MM.1S (cell line): ENCODE measurements at regions not wholly inside any gene's neighbourhood (a gene's known extent, or its start where the extent isn't known, plus 50 kb on each side); places are given as distances from the start of the nearest gene placed in this dataset.

Experiments used
- DNase-seq: peaks from one replicate; pipeline ENCODE4 v3.0.0-alpha.2; 2015
- H2AFZ ChIP-seq: fragments of 300-600 bp; sonication (generic); 2 replicates; pipeline ENCODE4 v1.6.0; 2016; ENCODE audit warnings: antibody characterized with exemption, low read length
- H3F3A ChIP-seq: fragments of 300-600 bp; sonication (generic); 2 replicates; pipeline ENCODE4 v1.6.1; 2016; ENCODE audit warnings: mild to moderate bottlenecking, antibody characterized with exemption, low read length, moderate library complexity, mixed read lengths; ENCODE audit not compliant: insufficient read depth
- H3K27ac ChIP-seq: fragments of 300-600 bp; sonication (generic); 2 replicates; pipeline ENCODE4 v1.5.1; 2016; ENCODE audit warnings: mild to moderate bottlenecking, low read length
- H3K27me3 ChIP-seq: fragments of 300-600 bp; sonication (generic); replicated peaks from 2 replicates; pipeline ENCODE4 v1.6.0; 2016; ENCODE audit warnings: low read length; ENCODE audit not compliant: insufficient read depth
- H3K36me3 ChIP-seq: fragments of 300-600 bp; sonication (generic); replicated peaks from 2 replicates; pipeline ENCODE4 v1.6.1; 2016; ENCODE audit warnings: mild to moderate bottlenecking, low read length, mixed read lengths; ENCODE audit not compliant: insufficient read depth
- H3K4me1 ChIP-seq: fragments of 300-600 bp; sonication (generic); 2 replicates; pipeline ENCODE4 v1.6.1; 2016; ENCODE audit warnings: low read length, mixed read lengths
- H3K4me2 ChIP-seq: fragments of 300-600 bp; sonication (generic); 2 replicates; pipeline ENCODE4 v1.6.0; 2016; ENCODE audit warnings: low read depth, low read length
- H3K4me3 ChIP-seq: fragments of 300-600 bp; sonication (generic); 2 replicates; pipeline ENCODE4 v1.5.1; 2016; ENCODE audit warnings: low read length, mixed read lengths
- H3K79me2 ChIP-seq: fragments of 300-600 bp; sonication (generic); 2 replicates; pipeline ENCODE4 v1.6.1; 2016; ENCODE audit warnings: mixed run types, low read length, mixed read lengths
- H3K9ac ChIP-seq: fragments of 300-600 bp; sonication (generic); 2 replicates; pipeline ENCODE4 v1.6.1; 2016; ENCODE audit warnings: low read length, mixed read lengths
- H3K9me2 ChIP-seq: fragments of 300-600 bp; sonication (generic); replicated peaks from 2 replicates; pipeline ENCODE4 v1.6.1; 2016; ENCODE audit warnings: mild to moderate bottlenecking, low read length, mixed read lengths; ENCODE audit not compliant: insufficient read depth
- H3K9me3 ChIP-seq: fragments of 300-600 bp; sonication (generic); replicated peaks from 2 replicates; pipeline ENCODE4 v1.6.1; 2016; ENCODE audit warnings: mild to moderate bottlenecking, low read length, mixed read lengths; ENCODE audit not compliant: insufficient read depth
- H4K20me1 ChIP-seq: fragments of 300-600 bp; sonication (generic); 2 replicates; pipeline ENCODE4 v1.6.1; 2016; ENCODE audit warnings: mild to moderate bottlenecking, low read length, moderate library complexity, mixed read lengths; ENCODE audit not compliant: insufficient read depth
- CTCF ChIP-seq: fragments of 300-600 bp; sonication (generic); IDR thresholded peaks from 2 replicates; pipeline ENCODE4 v1.5.1; 2016; ENCODE audit warnings: antibody characterized with exemption, low read length, mixed read lengths
- EZH2 ChIP-seq: fragments of 300-600 bp; sonication (generic); optimal IDR thresholded peaks from 2 replicates; pipeline ENCODE3; 2017; ENCODE audit warnings: low read depth, mild to moderate bottlenecking, antibody characterized with exemption, low read length, mixed read lengths
- EZH2phosphoT487 ChIP-seq: fragments of 300-600 bp; sonication (generic); IDR thresholded peaks from 2 replicates; pipeline ENCODE4 v1.6.1; 2018; ENCODE audit warnings: antibody characterized with exemption, low read length

DNA sequence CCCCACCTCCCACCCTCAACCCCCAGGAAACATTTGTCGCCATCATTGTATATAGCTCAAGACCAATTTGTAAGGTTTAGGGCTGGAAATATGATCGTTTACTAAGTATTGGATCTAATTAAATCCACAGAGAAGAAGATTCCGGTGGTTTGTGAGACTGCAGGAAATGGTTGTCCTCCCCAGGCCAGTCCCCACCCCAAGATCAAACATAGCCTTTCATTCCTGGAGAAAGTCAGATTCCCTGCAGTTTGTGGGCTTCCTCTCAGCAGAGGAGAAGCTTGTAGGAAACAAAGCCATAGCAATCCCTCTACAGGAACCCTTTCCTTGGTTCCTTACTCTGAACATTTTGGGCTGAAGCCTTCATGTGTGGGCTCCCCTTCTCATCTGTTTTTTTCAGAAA, 79.2 kb upstream of the TBCA start:
- no peaks in the 10 kb centered on the region for H3K36me3 ChIP-seq
- no peak overlapping the region for H3K27ac ChIP-seq
- no peaks in the 10 kb centered on the region for H4K20me1 ChIP-seq
- no peaks in the 10 kb centered on the region for H3K9me3 ChIP-seq
- TF ChIP-seq EZH2 (no peak), EZH2phosphoT487 (no peak), CTCF (no peak)
- H3K9ac ChIP-seq = no peak overlapping the region
- no peaks in the 10 kb centered on the region for H3K4me1 ChIP-seq
- DNase-seq = no peak
- no peaks in the 10 kb centered on the region for H3K27me3 ChIP-seq
- H3F3A ChIP-seq = no peaks in the 10 kb centered on the region
- no peak overlapping the region for H3K4me3 ChIP-seq
- H2AFZ ChIP-seq = no peak overlapping the region
- no peaks in the 10 kb centered on the region for H3K79me2 ChIP-seq
- no peaks in the 10 kb centered on the region for H3K9me2 ChIP-seq
- H3K4me2 ChIP-seq = no peak overlapping the region

GRCh38 chr5:77853353-77853907, 77.3 kb upstream of the TBCA start:
- Histone ChIP-seq H3K9me3 (no peaks in the 10 kb centered on the region), H4K20me1 (no peaks in the 10 kb centered on the region), H3K79me2 (no peaks in the 10 kb centered on the region), H3K4me1 (no peaks in the 10 kb centered on the region), H3K4me3 (no peak overlapping the region), H3K27me3 (no peaks in the 10 kb centered on the region), H3K9me2 (no peaks in the 10 kb centered on the region), H2AFZ (no peak overlapping the region), H3K36me3 (no peaks in the 10 kb centered on the region), H3K9ac (no peak overlapping the region), H3K27ac (no peak overlapping the region), H3F3A (no peaks in the 10 kb centered on the region), H3K4me2 (no peak overlapping the region)
- TF ChIP-seq EZH2phosphoT487 (no peak), EZH2 (no peak), CTCF (no peak)
- no peak for DNase-seq

GRCh38 chr5:77852514-77853352, 76.6 kb upstream of the TBCA start:
- no peaks in the 10 kb centered on the region for H3K4me1 ChIP-seq
- H3K9me2 ChIP-seq = no peaks in the 10 kb centered on the region
- H3K27ac ChIP-seq = no peak overlapping the region
- no peaks in the 10 kb centered on the region for H3K9me3 ChIP-seq
- no peaks in the 10 kb centered on the region for H4K20me1 ChIP-seq
- H3K4me3 ChIP-seq = peak overlapping the region; percentile 49
- no peak for DNase-seq
- no peaks in the 10 kb centered on the region for H3K36me3 ChIP-seq
- TF ChIP-seq EZH2 (no peak), CTCF (no peak), EZH2phosphoT487 (no peak)
- peak overlapping the region; percentile 46 for H3K4me2 ChIP-seq
- no peaks in the 10 kb centered on the region for H3K79me2 ChIP-seq
- H3K27me3 ChIP-seq = no peaks in the 10 kb centered on the region
- H3F3A ChIP-seq = no peaks in the 10 kb centered on the region
- H2AFZ ChIP-seq = peak overlapping the region; percentile 74
- H3K9ac ChIP-seq = no peak overlapping the region
